ENCODE measurements at regions not wholly inside any gene's neighbourhood (a gene's known extent, or its start where the extent isn't known, plus 50 kb on each side); places are given as distances from the start of the nearest gene placed in this dataset.

DNA sequence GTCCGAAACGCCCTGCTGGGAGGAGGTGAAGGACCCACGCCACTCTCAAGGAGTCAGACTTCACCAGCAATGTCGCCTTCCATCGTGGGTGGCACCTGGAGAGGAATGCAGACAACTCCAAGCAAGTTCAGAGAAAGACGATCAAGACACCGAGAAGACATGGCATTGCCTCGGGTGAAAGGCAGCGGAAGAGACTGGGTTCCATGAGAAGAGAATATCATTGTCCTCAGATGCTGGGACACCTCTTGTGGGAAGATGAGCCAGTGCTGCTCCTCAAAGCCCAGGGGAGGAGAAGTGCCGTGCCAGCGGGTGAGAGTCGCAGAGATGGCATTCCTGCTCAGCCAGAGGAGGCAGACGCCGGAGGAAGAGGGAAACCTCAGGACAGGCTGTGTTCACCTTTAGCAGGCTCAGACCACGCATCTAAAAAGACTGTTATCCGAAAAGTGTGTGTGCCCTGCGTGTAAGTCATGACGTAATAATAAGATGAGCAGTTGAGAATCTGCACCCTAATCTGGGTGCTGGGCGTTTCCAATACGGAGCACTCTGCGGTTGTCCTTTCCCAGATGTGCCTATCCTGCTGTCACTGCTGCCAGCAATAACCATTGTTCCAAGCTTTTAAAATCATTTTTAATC, 144.6 kb upstream of the SPACA7 start:
- TF ChIP-seq SP1 (IDR thresholded peaks at IDR 0.05; ENCODE audit: low read depth) (no peak), ATF3 (IDR thresholded peaks at IDR 0.05) (no peak), YY1 (IDR thresholded peaks at IDR 0.05; ENCODE audit: extremely low read depth, insufficient replicate concordance, low read depth, low read length) (no peak), EZH2 (IDR thresholded peaks at IDR 0.05) (no peak), ZNF274 (IDR thresholded peaks at IDR 0.05; ENCODE audit: low read depth, low read length) (no peak)
- TF ChIP-seq, protein P1, sequence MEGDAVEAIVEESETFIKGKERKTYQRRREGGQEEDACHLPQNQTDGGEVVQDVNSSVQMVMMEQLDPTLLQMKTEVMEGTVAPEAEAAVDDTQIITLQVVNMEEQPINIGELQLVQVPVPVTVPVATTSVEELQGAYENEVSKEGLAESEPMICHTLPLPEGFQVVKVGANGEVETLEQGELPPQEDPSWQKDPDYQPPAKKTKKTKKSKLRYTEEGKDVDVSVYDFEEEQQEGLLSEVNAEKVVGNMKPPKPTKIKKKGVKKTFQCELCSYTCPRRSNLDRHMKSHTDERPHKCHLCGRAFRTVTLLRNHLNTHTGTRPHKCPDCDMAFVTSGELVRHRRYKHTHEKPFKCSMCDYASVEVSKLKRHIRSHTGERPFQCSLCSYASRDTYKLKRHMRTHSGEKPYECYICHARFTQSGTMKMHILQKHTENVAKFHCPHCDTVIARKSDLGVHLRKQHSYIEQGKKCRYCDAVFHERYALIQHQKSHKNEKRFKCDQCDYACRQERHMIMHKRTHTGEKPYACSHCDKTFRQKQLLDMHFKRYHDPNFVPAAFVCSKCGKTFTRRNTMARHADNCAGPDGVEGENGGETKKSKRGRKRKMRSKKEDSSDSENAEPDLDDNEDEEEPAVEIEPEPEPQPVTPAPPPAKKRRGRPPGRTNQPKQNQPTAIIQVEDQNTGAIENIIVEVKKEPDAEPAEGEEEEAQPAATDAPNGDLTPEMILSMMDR (IDR thresholded peaks at IDR 0.05 in 2 of 3, conservative IDR thresholded peaks at IDR 0.05 in 1 of 3; ENCODE audit: borderline replicate concordance in 1 of 3, insufficient read depth in 1 of 3, low read depth in 2 of 3, low read length in 2 of 3): no peak
- TF ChIP-seq, protein P2, sequence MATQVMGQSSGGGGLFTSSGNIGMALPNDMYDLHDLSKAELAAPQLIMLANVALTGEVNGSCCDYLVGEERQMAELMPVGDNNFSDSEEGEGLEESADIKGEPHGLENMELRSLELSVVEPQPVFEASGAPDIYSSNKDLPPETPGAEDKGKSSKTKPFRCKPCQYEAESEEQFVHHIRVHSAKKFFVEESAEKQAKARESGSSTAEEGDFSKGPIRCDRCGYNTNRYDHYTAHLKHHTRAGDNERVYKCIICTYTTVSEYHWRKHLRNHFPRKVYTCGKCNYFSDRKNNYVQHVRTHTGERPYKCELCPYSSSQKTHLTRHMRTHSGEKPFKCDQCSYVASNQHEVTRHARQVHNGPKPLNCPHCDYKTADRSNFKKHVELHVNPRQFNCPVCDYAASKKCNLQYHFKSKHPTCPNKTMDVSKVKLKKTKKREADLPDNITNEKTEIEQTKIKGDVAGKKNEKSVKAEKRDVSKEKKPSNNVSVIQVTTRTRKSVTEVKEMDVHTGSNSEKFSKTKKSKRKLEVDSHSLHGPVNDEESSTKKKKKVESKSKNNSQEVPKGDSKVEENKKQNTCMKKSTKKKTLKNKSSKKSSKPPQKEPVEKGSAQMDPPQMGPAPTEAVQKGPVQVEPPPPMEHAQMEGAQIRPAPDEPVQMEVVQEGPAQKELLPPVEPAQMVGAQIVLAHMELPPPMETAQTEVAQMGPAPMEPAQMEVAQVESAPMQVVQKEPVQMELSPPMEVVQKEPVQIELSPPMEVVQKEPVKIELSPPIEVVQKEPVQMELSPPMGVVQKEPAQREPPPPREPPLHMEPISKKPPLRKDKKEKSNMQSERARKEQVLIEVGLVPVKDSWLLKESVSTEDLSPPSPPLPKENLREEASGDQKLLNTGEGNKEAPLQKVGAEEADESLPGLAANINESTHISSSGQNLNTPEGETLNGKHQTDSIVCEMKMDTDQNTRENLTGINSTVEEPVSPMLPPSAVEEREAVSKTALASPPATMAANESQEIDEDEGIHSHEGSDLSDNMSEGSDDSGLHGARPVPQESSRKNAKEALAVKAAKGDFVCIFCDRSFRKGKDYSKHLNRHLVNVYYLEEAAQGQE (IDR thresholded peaks at IDR 0.05; ENCODE audit: low read depth): no peak
